ENCODE measurements at regions not wholly inside any gene's neighbourhood (a gene's known extent, or its start where the extent isn't known, plus 50 kb on each side); places are given as distances from the start of the nearest gene placed in this dataset.

DNA sequence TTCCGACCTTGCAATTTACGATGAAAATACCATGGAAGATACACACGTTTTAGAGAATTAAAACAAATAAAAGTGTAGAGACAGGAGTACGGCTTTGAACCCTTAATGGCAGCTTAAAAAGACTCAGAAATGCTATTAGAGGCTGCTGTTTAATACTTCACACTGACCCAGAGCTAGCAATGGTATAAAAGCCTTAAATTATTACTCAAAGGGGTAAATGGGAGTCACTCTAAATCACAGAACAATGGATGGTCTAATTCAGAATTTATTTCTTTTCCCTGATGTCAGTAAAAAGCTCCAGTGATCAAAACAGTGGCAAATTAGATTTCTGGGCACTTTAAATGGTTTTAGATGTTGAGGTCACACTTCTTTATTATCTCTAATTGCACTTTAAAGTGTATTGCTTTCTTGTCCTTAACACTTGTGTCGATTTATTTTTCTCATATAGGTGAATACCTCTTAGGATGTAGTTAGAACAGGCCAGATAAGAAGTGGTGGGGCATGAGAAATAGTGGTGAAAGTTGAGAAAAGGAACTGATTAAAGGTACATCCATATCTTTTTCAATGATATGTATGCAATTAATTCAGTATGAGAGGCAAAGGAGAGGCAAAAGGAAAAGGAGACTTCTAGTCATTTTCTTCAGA lies 252.4 kb upstream of the ANKRD50 start:
- TF ChIP-seq, protein P1, sequence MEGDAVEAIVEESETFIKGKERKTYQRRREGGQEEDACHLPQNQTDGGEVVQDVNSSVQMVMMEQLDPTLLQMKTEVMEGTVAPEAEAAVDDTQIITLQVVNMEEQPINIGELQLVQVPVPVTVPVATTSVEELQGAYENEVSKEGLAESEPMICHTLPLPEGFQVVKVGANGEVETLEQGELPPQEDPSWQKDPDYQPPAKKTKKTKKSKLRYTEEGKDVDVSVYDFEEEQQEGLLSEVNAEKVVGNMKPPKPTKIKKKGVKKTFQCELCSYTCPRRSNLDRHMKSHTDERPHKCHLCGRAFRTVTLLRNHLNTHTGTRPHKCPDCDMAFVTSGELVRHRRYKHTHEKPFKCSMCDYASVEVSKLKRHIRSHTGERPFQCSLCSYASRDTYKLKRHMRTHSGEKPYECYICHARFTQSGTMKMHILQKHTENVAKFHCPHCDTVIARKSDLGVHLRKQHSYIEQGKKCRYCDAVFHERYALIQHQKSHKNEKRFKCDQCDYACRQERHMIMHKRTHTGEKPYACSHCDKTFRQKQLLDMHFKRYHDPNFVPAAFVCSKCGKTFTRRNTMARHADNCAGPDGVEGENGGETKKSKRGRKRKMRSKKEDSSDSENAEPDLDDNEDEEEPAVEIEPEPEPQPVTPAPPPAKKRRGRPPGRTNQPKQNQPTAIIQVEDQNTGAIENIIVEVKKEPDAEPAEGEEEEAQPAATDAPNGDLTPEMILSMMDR (IDR thresholded peaks at IDR 0.05; ENCODE audit: low read depth, low read length, poor library complexity, severe bottlenecking): no peak
- TF ChIP-seq EZH2phosphoT487 (IDR thresholded peaks at IDR 0.05; ENCODE audit: borderline replicate concordance, low read length): no peak

Measured in DOHH2 (cell line).